SK-N-SH (cell line): ENCODE measurements at regions not wholly inside any gene's neighbourhood (a gene's known extent, or its start where the extent isn't known, plus 50 kb on each side); places are given as distances from the start of the nearest gene placed in this dataset.
"Not testable (repeated sequence)": the region's sequence is repeated elsewhere in the genome, so short reads cannot be mapped to it uniquely, and the experiment has no call there.

Experiments used
- CTCF ChIA-PET: fragments of 300-600, 350-600 bp; formaldehyde crosslinking; extraction: SDS; loops from one replicate; lab custom pipeline; 2021; lab: Yijun Ruan, JAX
- POLR2A ChIA-PET: fragments of 350-600 bp; sonication (Branson Sonifier 250); formaldehyde crosslinking; extraction: SDS; loops from one replicate; lab custom pipeline; 2020; ENCODE audit warnings: antibody characterized with exemption, inconsistent platforms; lab: Yijun Ruan, JAX
- DNase-seq: peaks from one replicate; pipeline ENCODE4 v3.0.0; 2012
- H2AFZ ChIP-seq: fragments of 200-600 bp; sonication (generic); 2 replicates; pipeline ENCODE4 v1.8.1; 2016; ENCODE audit warnings: antibody characterized with exemption, mild to moderate bottlenecking, low read depth
- H3F3A ChIP-seq: fragments of 200-600 bp; sonication (generic); replicated peaks from 2 replicates; pipeline ENCODE3; 2016; ENCODE audit warnings: antibody characterized with exemption, mild to moderate bottlenecking; ENCODE audit not compliant: insufficient read depth
- H3K27ac ChIP-seq, 2 experiments: fragments of 200-500 bp in 1 of 2; fragments of 200-600 bp in 1 of 2; sonication (Bioruptor generic) in 1 of 2; sonication (generic), shearing (Covaris generic) in 1 of 2; 2 replicates each; pipeline versions ENCODE4 v1.5.1 to v1.6.1; 2014 to 2016; ENCODE audit warnings: low read depth in 2 of 2, inconsistent platforms in 1 of 2, low read length in 1 of 2, mild to moderate bottlenecking in 1 of 2, mixed read lengths in 1 of 2
- H3K27me3 ChIP-seq: fragments of 200-600 bp; sonication (generic), shearing (Covaris generic); 2 replicates; pipeline ENCODE4 v1.6.1; 2016; ENCODE audit warnings: mixed run types; ENCODE audit not compliant: insufficient read depth
- H3K36me3 ChIP-seq, 2 experiments: fragments of 200-500 bp in 1 of 2; fragments of 200-600 bp in 1 of 2; sonication (Bioruptor generic) in 1 of 2; sonication (generic) in 1 of 2; replicated peaks in 1 of 2; 2 replicates each; pipeline versions ENCODE3 to v1.5.1; 2014 to 2016; ENCODE audit warnings: low read length in 1 of 2, mild to moderate bottlenecking in 1 of 2; ENCODE audit not compliant: insufficient read depth in 2 of 2, control insufficient read depth in 1 of 2
- H3K4me1 ChIP-seq, 2 experiments: fragments of 200-500 bp in 1 of 2; fragments of 200-600 bp in 1 of 2; sonication (Bioruptor generic) in 1 of 2; sonication (generic), shearing (Covaris generic) in 1 of 2; 2 replicates each; pipeline versions ENCODE4 v1.5.1 to v1.6.1; 2014 to 2016; ENCODE audit warnings: low read depth in 1 of 2, low read length in 1 of 2, mixed run types in 1 of 2; ENCODE audit not compliant: insufficient read depth in 2 of 2, control insufficient read depth in 1 of 2
- H3K4me2 ChIP-seq: fragments of 200-600 bp; sonication (generic), shearing (Covaris generic); 2 replicates; pipeline ENCODE4 v1.6.1; 2017; ENCODE audit warnings: mixed run types
- H3K4me3 ChIP-seq, 2 experiments: fragments of 200-500 bp in 1 of 2; fragments of 200-600 bp in 1 of 2; sonication (Bioruptor generic) in 1 of 2; sonication (generic), shearing (Covaris generic) in 1 of 2; 2 replicates each; pipeline versions ENCODE4 v1.5.1 to v1.8.1; 2014 to 2016; ENCODE audit warnings: low read depth in 2 of 2, inconsistent platforms in 1 of 2, low read length in 1 of 2, mild to moderate bottlenecking in 1 of 2, mixed read lengths in 1 of 2, moderate library complexity in 1 of 2
- H3K79me2 ChIP-seq: fragments of 200-600 bp; sonication (generic); 2 replicates; pipeline ENCODE4 v1.8.1; 2017; ENCODE audit warnings: mild to moderate bottlenecking; ENCODE audit not compliant: insufficient read depth
- H3K9ac ChIP-seq: fragments of 200-600 bp; sonication (generic); 2 replicates; pipeline ENCODE4 v1.6.1; 2017; ENCODE audit warnings: mixed run types
- H3K9me2 ChIP-seq: fragments of 200-600 bp; sonication (generic); 2 replicates; pipeline ENCODE4 v1.6.1; 2017; ENCODE audit warnings: mixed run types
- H3K9me3 ChIP-seq: fragments of 200-600 bp; sonication (generic); 2 replicates; pipeline ENCODE4 v1.6.1; 2017; ENCODE audit warnings: mixed run types, mild to moderate bottlenecking, moderate library complexity
- H4K20me1 ChIP-seq: fragments of 200-600 bp; sonication (generic); 2 replicates; pipeline ENCODE4 v1.6.1; 2017; ENCODE audit warnings: mild to moderate bottlenecking, mixed run types; ENCODE audit not compliant: insufficient read depth
- CHD2 ChIP-seq: fragments of 150-350 bp; IDR thresholded peaks from 2 replicates; pipeline ENCODE4 v1.6.1; 2018; ENCODE audit warnings: low read length; ENCODE audit not compliant: partially characterized antibody
- CTCF ChIP-seq: fragments of 200-600 bp; sonication (generic); IDR thresholded peaks from 2 replicates; pipeline ENCODE4 v1.6.1; 2017; ENCODE audit warnings: antibody characterized with exemption, mild to moderate bottlenecking, moderate library complexity
- ELF1 ChIP-seq: IDR thresholded peaks from 2 replicates; pipeline ENCODE4 v1.4.0; 2012
- EP300 ChIP-seq, 2 experiments: IDR thresholded peaks; 2 replicates each; pipeline versions ENCODE4 v1.4.0 to v1.6.1; 2012; ENCODE audit warnings: borderline replicate concordance in 1 of 2, low read depth in 1 of 2, low read length in 1 of 2
- EZH2phosphoT487 ChIP-seq: fragments of 200-600 bp; sonication (generic); IDR thresholded peaks from 2 replicates; pipeline ENCODE4 v1.6.1; 2017; ENCODE audit warnings: low read depth, mixed run types, mild to moderate bottlenecking, antibody characterized with exemption, moderate library complexity, borderline replicate concordance
- FOXJ3 ChIP-seq: sonication (generic); formaldehyde crosslinking; IDR thresholded peaks from 2 replicates; pipeline ENCODE4 v1.5.1; 2020; ENCODE audit warnings: mild to moderate bottlenecking, missing genetic modification reagents
- FOXM1 ChIP-seq: IDR thresholded peaks from 2 replicates; pipeline ENCODE4 v1.4.0; 2012; ENCODE audit warnings: low read depth, mild to moderate bottlenecking
- GABPA ChIP-seq: IDR thresholded peaks from 2 replicates; pipeline ENCODE4 v1.4.0; 2012; ENCODE audit warnings: low read depth, mild to moderate bottlenecking
- JUND ChIP-seq: IDR thresholded peaks from 2 replicates; pipeline ENCODE4 v1.4.0; 2012
- MEF2A ChIP-seq: IDR thresholded peaks from 2 replicates; pipeline ENCODE4 v1.4.0; 2012; ENCODE audit warnings: low read depth, borderline replicate concordance
- MXI1 ChIP-seq: IDR thresholded peaks from 2 replicates; pipeline ENCODE4 v1.6.1; 2012; ENCODE audit warnings: mild to moderate bottlenecking, low read depth, low read length, improper control_type of control experiment
- PBX3 ChIP-seq: IDR thresholded peaks from 2 replicates; pipeline ENCODE4; 2012
- RFX5 ChIP-seq: IDR thresholded peaks from 2 replicates; pipeline ENCODE4 v1.6.1; 2012; ENCODE audit warnings: mild to moderate bottlenecking, improper control_type of control experiment, low read length
- SIN3A ChIP-seq: IDR thresholded peaks from 2 replicates; pipeline ENCODE4 v1.6.1; 2012; ENCODE audit warnings: low read depth, mild to moderate bottlenecking, low read length, moderate library complexity, borderline replicate concordance
- SMC3 ChIP-seq: IDR thresholded peaks from 2 replicates; pipeline ENCODE4 v1.6.1; 2012; ENCODE audit warnings: low read depth, low read length, improper control_type of control experiment
- TAF1 ChIP-seq: IDR thresholded peaks from 2 replicates; pipeline ENCODE4 v1.6.1; 2012; ENCODE audit warnings: low read depth, mild to moderate bottlenecking, low read length, moderate library complexity, borderline replicate concordance
- TCF12 ChIP-seq: IDR thresholded peaks from 2 replicates; pipeline ENCODE4 v1.4.0; 2012
- TEAD4 ChIP-seq: IDR thresholded peaks from 2 replicates; pipeline ENCODE4 v1.4.0; 2012; ENCODE audit warnings: mild to moderate bottlenecking, borderline replicate concordance; ENCODE audit not compliant: insufficient read depth
- USF2 ChIP-seq: fragments of 150-350 bp; IDR thresholded peaks from 2 replicates; pipeline ENCODE4 v1.6.1; 2017; ENCODE audit warnings: antibody characterized with exemption, low read length, low read depth, borderline replicate concordance
- WGBS: methylation state at CpG from one replicate; pipeline ENCODE4 v1.1.6; 2017; ENCODE audit warnings: low lambda C conversion rate; 5-methylcytosine and 5-hydroxymethylcytosine counted together
- TF ChIP-seq, protein P1 (sequence below): fragments of 150-350 bp; IDR thresholded peaks from 2 replicates; pipeline ENCODE4 v1.6.1; 2016; ENCODE audit warnings: mild to moderate bottlenecking, low read depth, low read length

DNA sequence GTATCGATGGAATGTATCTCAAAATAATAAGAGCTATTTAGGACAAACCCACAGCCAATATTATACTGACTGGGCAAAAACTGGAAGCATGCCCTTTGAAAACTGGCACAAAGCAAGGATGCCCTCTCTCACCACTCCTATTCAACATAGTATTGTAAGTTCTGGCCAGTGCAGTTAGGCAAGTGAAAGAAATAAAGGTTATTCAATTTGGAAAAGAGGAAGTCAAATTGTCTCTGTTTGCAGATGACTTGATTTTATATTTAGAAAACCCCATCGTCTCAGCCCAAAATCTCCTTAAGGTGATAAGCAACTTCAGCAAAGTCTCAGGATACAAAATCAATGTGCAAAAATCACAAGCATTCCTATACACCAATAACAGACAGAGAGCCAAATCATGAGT, 77.7 kb upstream of the NAMPT start:
- H3K27me3 ChIP-seq, H3K9me2 ChIP-seq, H3K4me3 ChIP-seq, H3K9me3 ChIP-seq, H3K27ac ChIP-seq, H3F3A ChIP-seq, H3K79me2 ChIP-seq, H2AFZ ChIP-seq, H3K9ac ChIP-seq, H3K4me2 ChIP-seq, CTCF ChIA-PET, H4K20me1 ChIP-seq, H3K4me1 ChIP-seq, DNase-seq, POLR2A ChIA-PET, H3K36me3 ChIP-seq: not testable (repeated sequence)
- 32% methylated on average over 2 of the region's 2 CpGs for WGBS

DNA sequence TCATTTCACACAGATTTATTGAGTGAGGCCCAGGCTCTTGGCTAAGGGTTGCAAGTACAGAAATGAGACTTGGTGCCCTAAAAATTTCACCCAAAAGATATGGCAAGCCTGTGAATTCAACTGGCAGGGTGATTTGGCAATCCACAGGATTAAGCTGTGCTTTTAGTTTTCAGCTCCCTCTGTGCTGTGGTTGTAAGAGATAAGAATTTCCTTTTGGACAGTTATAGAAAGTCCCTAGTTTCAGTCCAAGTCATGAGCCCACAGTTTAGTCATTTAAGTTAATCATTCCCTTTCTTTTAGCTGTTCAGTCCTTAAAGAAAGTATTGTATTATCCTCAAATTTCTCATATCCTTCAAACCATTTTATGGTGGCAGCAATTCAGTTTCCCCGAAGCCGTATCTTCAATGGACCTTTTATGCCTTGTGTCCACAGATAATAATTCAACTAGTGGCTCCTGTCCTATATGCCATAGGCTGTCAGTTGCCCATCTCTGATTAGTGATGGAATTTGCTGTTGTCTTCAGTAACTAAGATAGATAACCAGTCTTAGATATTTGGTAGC, 73.4 kb upstream of the NAMPT start:
- TF ChIP-seq EZH2phosphoT487 (no peak), EP300 (IDR thresholded peaks at IDR 0.05; ENCODE audit: borderline replicate concordance in 1 of 2, low read depth in 1 of 2, low read length in 1 of 2) (no peak), TAF1 (no peak), FOXM1 (no peak), FOXJ3 (no peak), PBX3 (no peak), CHD2 (no peak), MEF2A (no peak), ELF1 (no peak), RFX5 (no peak), USF2 (no peak), GABPA (no peak), SMC3 (no peak), MXI1 (no peak), SIN3A (no peak), TCF12 (no peak), JUND (no peak), TEAD4 (no peak), CTCF (no peak)
- TF ChIP-seq, protein P1, sequence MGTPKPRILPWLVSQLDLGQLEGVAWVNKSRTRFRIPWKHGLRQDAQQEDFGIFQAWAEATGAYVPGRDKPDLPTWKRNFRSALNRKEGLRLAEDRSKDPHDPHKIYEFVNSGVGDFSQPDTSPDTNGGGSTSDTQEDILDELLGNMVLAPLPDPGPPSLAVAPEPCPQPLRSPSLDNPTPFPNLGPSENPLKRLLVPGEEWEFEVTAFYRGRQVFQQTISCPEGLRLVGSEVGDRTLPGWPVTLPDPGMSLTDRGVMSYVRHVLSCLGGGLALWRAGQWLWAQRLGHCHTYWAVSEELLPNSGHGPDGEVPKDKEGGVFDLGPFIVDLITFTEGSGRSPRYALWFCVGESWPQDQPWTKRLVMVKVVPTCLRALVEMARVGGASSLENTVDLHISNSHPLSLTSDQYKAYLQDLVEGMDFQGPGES, result no peak
- 66% methylated on average over 2 of the region's 2 CpGs for WGBS
- Histone ChIP-seq H3K27me3 (no peaks in the 10 kb centered on the region), H3K36me3 (no peaks in the 10 kb centered on the region), H3F3A (no peaks in the 10 kb centered on the region), H3K79me2 (no peaks in the 10 kb centered on the region), H3K4me2 (no peak overlapping the region), H3K9me2 (no peaks in the 10 kb centered on the region), H2AFZ (no peak overlapping the region), H3K4me3 (no peak overlapping the region), H3K9ac (no peak overlapping the region), H3K27ac (no peak overlapping the region), H4K20me1 (no peaks in the 10 kb centered on the region), H3K9me3 (no peaks in the 10 kb centered on the region), H3K4me1 (no peaks in the 10 kb centered on the region)
- no peak for DNase-seq
- ChIA-PET POLR2A (no interaction called here), CTCF (interaction anchor here (1.2 to 2.1 kb wide), 2 partner anchors 17 to 104 kb away, joined by 3 to 7 read pairs; no protein-coding TSS in a partner anchor)
